HCT116 (cell line): ENCODE measurements at regions not wholly inside any gene's neighbourhood (a gene's known extent, or its start where the extent isn't known, plus 50 kb on each side); places are given as distances from the start of the nearest gene placed in this dataset.
A peak's percentile ranks its signal among the peaks of the same experiment; 100 is the strongest.

Experiments used
- ATAC-seq: fragments of 200-7000 bp; cut with Tn5 transposase; 2 replicates; pipeline ENCODE4 v1.9.1; 2020; ENCODE audit warnings: mild to moderate bottlenecking, moderate library complexity
- BruUV-seq: library from RNA; stranded (reverse); fragments of 400-500 nt; replicated peaks from 2 replicates; lab custom pipeline; 2021; lab: Mats Ljungman, UMichigan
- CTCF ChIA-PET: fragments of 300-600 bp; sonication (Branson Sonifier 250); formaldehyde crosslinking; loops from one replicate; lab custom pipeline; 2021; ENCODE audit warnings: antibody characterized with exemption; lab: Charles Lee
- POLR2A ChIA-PET: fragments of 300-600, 350-600 bp; sonication (Branson Sonifier 250); formaldehyde crosslinking; loops from one replicate; lab custom pipeline; 2021; ENCODE audit warnings: antibody characterized with exemption; lab: Charles Lee
- RAD21 ChIA-PET, 2 experiments: fragments of 300-600 bp; sonication (Branson Sonifier 250); formaldehyde crosslinking; loops; one replicate each; lab custom pipeline; 2023; ENCODE audit warnings: low total read pairs in 2 of 2; ENCODE audit not compliant: uncharacterized antibody in 2 of 2, unreplicated experiment in 2 of 2, low non-redundant PET in 1 of 2; lab: Charles Lee
- DNase-seq: peaks from one replicate; pipeline ENCODE4 v3.0.0-alpha.2; 2010; ENCODE audit warnings: low read depth, low spot score
- H2AFZ ChIP-seq: fragments of 200-600 bp; shearing (Covaris generic), sonication (generic); 2 replicates; pipeline ENCODE4 v1.6.1; 2017; ENCODE audit warnings: low read depth, mixed run types, mixed read lengths, antibody characterized with exemption, low read length; ENCODE audit not compliant: poor library complexity, severe bottlenecking
- H3K27ac ChIP-seq: 2 replicates; pipeline ENCODE4 v1.5.1; 2012; ENCODE audit warnings: low read depth, low read length
- H3K27me3 ChIP-seq: fragments of 200-600 bp; sonication (generic); 2 replicates; pipeline ENCODE4 v1.6.1; 2016; ENCODE audit warnings: mixed run types, low read length, mixed read lengths; ENCODE audit not compliant: insufficient read depth
- H3K36me3 ChIP-seq, 2 experiments: fragments of 200-500 bp in 1 of 2; fragments of 200-600 bp in 1 of 2; sonication (Bioruptor generic) in 1 of 2; sonication (generic) in 1 of 2; 2 replicates each; pipeline versions ENCODE4 v1.5.1 to v1.6.1; 2014 to 2016; ENCODE audit warnings: low read length in 2 of 2, inconsistent platforms in 1 of 2, mixed read lengths in 1 of 2, mixed run types in 1 of 2; ENCODE audit not compliant: insufficient read depth in 2 of 2, control insufficient read depth in 1 of 2
- H3K4me1 ChIP-seq, 2 experiments: fragments of 200-600 bp in 1 of 2; sonication (generic) in 1 of 2; 2 replicates each; pipeline versions ENCODE4 v1.5.1 to v1.6.1; 2012 to 2017; ENCODE audit warnings: low read length in 2 of 2, inconsistent platforms in 1 of 2, mild to moderate bottlenecking in 1 of 2, mixed read lengths in 1 of 2, mixed run types in 1 of 2, moderate library complexity in 1 of 2; ENCODE audit not compliant: insufficient read depth in 2 of 2, control insufficient read depth in 1 of 2
- H3K4me2 ChIP-seq: fragments of 200-600 bp; sonication (generic); 2 replicates; pipeline ENCODE4 v1.6.1; 2017; ENCODE audit warnings: mixed run types, low read length, mixed read lengths
- H3K4me3 ChIP-seq, 2 experiments: fragments of 200-600 bp in 1 of 2; sonication (generic) in 1 of 2; replicated peaks in 1 of 2; 2 replicates each; pipeline ENCODE4 v1.5.1; 2011 to 2016; ENCODE audit warnings: low read length in 2 of 2, control low read depth in 1 of 2, low read depth in 1 of 2, mild to moderate bottlenecking in 1 of 2, mixed read lengths in 1 of 2, mixed run types in 1 of 2
- H3K79me2 ChIP-seq: fragments of 200-600 bp; sonication (generic); 2 replicates; pipeline ENCODE4 v1.6.1; 2017; ENCODE audit warnings: mild to moderate bottlenecking, mixed run types, low read length, moderate library complexity, mixed read lengths; ENCODE audit not compliant: insufficient read depth
- H3K9ac ChIP-seq: fragments of 200-600 bp; sonication (generic); 2 replicates; pipeline ENCODE4 v1.6.1; 2016; ENCODE audit warnings: low read length, mixed read lengths
- H3K9me2 ChIP-seq: fragments of 200-600 bp; sonication (generic), shearing (Covaris generic); 2 replicates; pipeline ENCODE4 v1.6.1; 2017; ENCODE audit warnings: mixed run types, mild to moderate bottlenecking, moderate library complexity; ENCODE audit not compliant: insufficient read depth
- H3K9me3 ChIP-seq, 2 experiments: fragments of 200-500 bp in 1 of 2; fragments of 200-600 bp in 1 of 2; sonication (Bioruptor generic) in 1 of 2; sonication (generic) in 1 of 2; 2 replicates each; pipeline ENCODE4 v1.6.1; 2014 to 2017; ENCODE audit warnings: low read length in 2 of 2, mixed read lengths in 2 of 2, inconsistent platforms in 1 of 2, low read depth in 1 of 2, mild to moderate bottlenecking in 1 of 2, mixed run types in 1 of 2, moderate library complexity in 1 of 2; ENCODE audit not compliant: control insufficient read depth in 1 of 2, insufficient read depth in 1 of 2
- H4K20me1 ChIP-seq: fragments of 200-600 bp; sonication (generic), shearing (Covaris generic); 2 replicates; pipeline ENCODE4 v1.6.1; 2017; ENCODE audit warnings: mixed run types, mild to moderate bottlenecking, moderate library complexity; ENCODE audit not compliant: insufficient read depth
- CBX3 ChIP-seq: IDR thresholded peaks from 2 replicates; pipeline ENCODE4 v1.6.1; 2012; ENCODE audit warnings: low read depth
- CEBPB ChIP-seq: IDR thresholded peaks from 2 replicates; pipeline ENCODE4 v1.6.1; 2012; ENCODE audit warnings: low read depth
- EZH2phosphoT487 ChIP-seq: fragments of 200-600 bp; IDR thresholded peaks from 2 replicates; pipeline ENCODE4 v1.6.1; 2018; ENCODE audit warnings: antibody characterized with exemption, borderline replicate concordance
- POLR2A ChIP-seq: IDR thresholded peaks from 2 replicates; pipeline ENCODE4 v1.7.0; 2011; ENCODE audit warnings: borderline replicate concordance; ENCODE audit not compliant: insufficient read depth, insufficient read length; ENCODE audit errors: extremely low read depth
- SRF ChIP-seq: IDR thresholded peaks from 2 replicates; pipeline ENCODE4 v1.6.1; 2012; ENCODE audit warnings: low read depth
- ZFX ChIP-seq: fragments of 450-650 bp; IDR thresholded peaks from 2 replicates; pipeline ENCODE4 v1.6.1; 2017
- ZNF274 ChIP-seq: fragments of 200-500 bp; sonication (Bioruptor generic); IDR thresholded peaks from 2 replicates; pipeline ENCODE4 v1.6.1; 2014; ENCODE audit warnings: mild to moderate bottlenecking, low read depth, low read length, inconsistent platforms
- intact Hi-C: fragments of 100-400 bp; cut with micrococcal nuclease; formaldehyde crosslinking; loops from 2 replicates; pipeline ENCODE4 v1.10.0; 2022
- TF ChIP-seq, protein P1 (sequence below): IDR thresholded peaks from 2 replicates; pipeline ENCODE4 v1.6.1; 2012; ENCODE audit warnings: low read depth
- TF ChIP-seq, protein P2 (sequence below): IDR thresholded peaks from 2 replicates; pipeline ENCODE4 v1.6.1; 2012

DNA sequence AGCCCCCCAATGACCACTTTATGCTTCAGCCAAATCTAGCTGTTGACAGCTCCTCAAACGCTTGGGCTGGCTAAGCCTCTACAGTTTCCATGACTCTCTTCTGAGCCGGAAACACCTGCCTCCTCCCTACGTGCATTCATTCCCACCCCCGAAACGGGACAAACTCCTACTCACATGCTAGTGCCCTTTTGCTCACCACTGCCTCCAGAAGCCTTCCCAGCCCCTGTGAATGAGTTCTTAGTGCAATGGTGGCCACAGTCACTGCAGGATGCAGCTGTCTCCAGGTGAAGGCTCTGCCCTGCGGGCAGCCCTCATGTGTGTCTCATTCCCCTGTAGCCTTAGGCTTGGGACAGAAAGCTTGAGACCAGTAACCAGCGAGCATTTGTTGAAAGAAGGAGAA is 68.8 kb upstream of the DAB2IP start:
- TF ChIP-seq CBX3 (no peak), ZNF274 (no peak), CEBPB (no peak), ZFX (no peak), POLR2A (no peak), EZH2phosphoT487 (no peak), SRF (no peak)
- TF ChIP-seq, protein P1, sequence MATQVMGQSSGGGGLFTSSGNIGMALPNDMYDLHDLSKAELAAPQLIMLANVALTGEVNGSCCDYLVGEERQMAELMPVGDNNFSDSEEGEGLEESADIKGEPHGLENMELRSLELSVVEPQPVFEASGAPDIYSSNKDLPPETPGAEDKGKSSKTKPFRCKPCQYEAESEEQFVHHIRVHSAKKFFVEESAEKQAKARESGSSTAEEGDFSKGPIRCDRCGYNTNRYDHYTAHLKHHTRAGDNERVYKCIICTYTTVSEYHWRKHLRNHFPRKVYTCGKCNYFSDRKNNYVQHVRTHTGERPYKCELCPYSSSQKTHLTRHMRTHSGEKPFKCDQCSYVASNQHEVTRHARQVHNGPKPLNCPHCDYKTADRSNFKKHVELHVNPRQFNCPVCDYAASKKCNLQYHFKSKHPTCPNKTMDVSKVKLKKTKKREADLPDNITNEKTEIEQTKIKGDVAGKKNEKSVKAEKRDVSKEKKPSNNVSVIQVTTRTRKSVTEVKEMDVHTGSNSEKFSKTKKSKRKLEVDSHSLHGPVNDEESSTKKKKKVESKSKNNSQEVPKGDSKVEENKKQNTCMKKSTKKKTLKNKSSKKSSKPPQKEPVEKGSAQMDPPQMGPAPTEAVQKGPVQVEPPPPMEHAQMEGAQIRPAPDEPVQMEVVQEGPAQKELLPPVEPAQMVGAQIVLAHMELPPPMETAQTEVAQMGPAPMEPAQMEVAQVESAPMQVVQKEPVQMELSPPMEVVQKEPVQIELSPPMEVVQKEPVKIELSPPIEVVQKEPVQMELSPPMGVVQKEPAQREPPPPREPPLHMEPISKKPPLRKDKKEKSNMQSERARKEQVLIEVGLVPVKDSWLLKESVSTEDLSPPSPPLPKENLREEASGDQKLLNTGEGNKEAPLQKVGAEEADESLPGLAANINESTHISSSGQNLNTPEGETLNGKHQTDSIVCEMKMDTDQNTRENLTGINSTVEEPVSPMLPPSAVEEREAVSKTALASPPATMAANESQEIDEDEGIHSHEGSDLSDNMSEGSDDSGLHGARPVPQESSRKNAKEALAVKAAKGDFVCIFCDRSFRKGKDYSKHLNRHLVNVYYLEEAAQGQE: no peak
- TF ChIP-seq, protein P2, sequence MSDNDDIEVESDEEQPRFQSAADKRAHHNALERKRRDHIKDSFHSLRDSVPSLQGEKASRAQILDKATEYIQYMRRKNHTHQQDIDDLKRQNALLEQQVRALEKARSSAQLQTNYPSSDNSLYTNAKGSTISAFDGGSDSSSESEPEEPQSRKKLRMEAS: no peak

More for the DNA sequence above, 68.8 kb upstream of the DAB2IP start:
- Histone ChIP-seq H3K4me2 (no peak overlapping the region), H3K27me3 (peaks cover 4% of the 10 kb centered on the region; the same call in 1 of the 2 replicates), H2AFZ (no peak overlapping the region), H3K9ac (no peak overlapping the region), H3K36me3 (no peaks in the 10 kb centered on the region), H3K9me3 (no peaks in the 10 kb centered on the region), H3K4me3 (no peak overlapping the region), H3K79me2 (no peaks in the 10 kb centered on the region), H3K4me1 (no peaks in the 10 kb centered on the region), H4K20me1 (no peaks in the 10 kb centered on the region), H3K9me2 (no peaks in the 10 kb centered on the region), H3K27ac (no peak overlapping the region)
- DNase-seq (no peak), ATAC-seq (0 out of 2 replicates have a peak, but pooled peaks have one; percentile 5)
- RAD21 ChIA-PET: no interaction called here
- no TSS peak for BruUV-seq
- CTCF ChIA-PET: no interaction called here
- POLR2A ChIA-PET: no interaction called here
- intact Hi-C loops: no loop called here
